Effector memory CD4-positive, alpha-beta T cell (primary cell): ENCODE measurements at regions not wholly inside any gene's neighbourhood (a gene's known extent, or its start where the extent isn't known, plus 50 kb on each side); places are given as distances from the start of the nearest gene placed in this dataset.

Source experiments
- DNase-seq, 3 donors: peaks; one replicate each; pipeline ENCODE4 v3.0.0-alpha.2; 2020
- H3K27ac ChIP-seq: 2 replicates; pipeline ENCODE4 v1.7.0; 2013; ENCODE audit warnings: mild to moderate bottlenecking, low read length, moderate library complexity; ENCODE audit not compliant: insufficient read depth, poor library complexity, severe bottlenecking
- H3K27me3 ChIP-seq: replicated peaks from 2 replicates; pipeline ENCODE4 v1.7.0; 2013; ENCODE audit warnings: mild to moderate bottlenecking, low read length; ENCODE audit not compliant: insufficient read depth, control insufficient read depth, poor library complexity, severe bottlenecking
- H3K36me3 ChIP-seq: 2 replicates; pipeline ENCODE4 v1.7.0; 2013; ENCODE audit warnings: mild to moderate bottlenecking, low read length, moderate library complexity; ENCODE audit not compliant: control insufficient read depth, insufficient read depth
- H3K4me1 ChIP-seq: 2 replicates; pipeline ENCODE4 v1.7.0; 2013; ENCODE audit warnings: low read length, mild to moderate bottlenecking; ENCODE audit not compliant: control insufficient read depth, insufficient read depth, poor library complexity, severe bottlenecking
- H3K4me3 ChIP-seq: 2 replicates; pipeline ENCODE4 v1.7.0; 2013; ENCODE audit warnings: low read length, low read depth, mild to moderate bottlenecking; ENCODE audit not compliant: insufficient read depth, poor library complexity, severe bottlenecking
- H3K9me3 ChIP-seq: 2 replicates; pipeline ENCODE4 v1.7.0; 2013; ENCODE audit warnings: mild to moderate bottlenecking, low read length, moderate library complexity; ENCODE audit not compliant: control insufficient read depth

DNA sequence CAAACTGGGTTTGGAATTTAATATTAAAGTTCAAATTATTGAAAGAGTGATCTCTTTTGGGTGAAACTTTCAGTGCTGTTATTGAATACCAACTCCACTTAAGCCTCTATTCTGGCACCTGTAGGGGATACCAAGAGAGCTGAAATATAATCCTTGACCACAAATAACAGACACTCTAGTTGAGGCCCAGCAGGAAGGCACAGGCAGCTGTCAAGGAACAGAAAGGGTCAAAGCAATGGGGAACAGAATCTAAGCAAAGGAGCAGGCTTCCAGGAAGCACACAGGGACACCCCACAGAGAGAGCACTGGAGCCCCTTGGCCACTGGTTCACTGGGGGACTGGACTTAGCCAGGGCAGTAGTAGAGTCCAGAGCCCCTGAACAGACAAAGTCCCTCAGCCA lies 120.9 kb upstream of the SFSWAP start:
- no peak for DNase-seq
- H3K4me3 ChIP-seq = no peak overlapping the region
- no peak overlapping the region for H3K27ac ChIP-seq
- no peaks in the 10 kb centered on the region for H3K4me1 ChIP-seq
- H3K27me3 ChIP-seq = no peaks in the 10 kb centered on the region
- H3K9me3 ChIP-seq = no peaks in the 10 kb centered on the region
- H3K36me3 ChIP-seq = no peaks in the 10 kb centered on the region

DNA sequence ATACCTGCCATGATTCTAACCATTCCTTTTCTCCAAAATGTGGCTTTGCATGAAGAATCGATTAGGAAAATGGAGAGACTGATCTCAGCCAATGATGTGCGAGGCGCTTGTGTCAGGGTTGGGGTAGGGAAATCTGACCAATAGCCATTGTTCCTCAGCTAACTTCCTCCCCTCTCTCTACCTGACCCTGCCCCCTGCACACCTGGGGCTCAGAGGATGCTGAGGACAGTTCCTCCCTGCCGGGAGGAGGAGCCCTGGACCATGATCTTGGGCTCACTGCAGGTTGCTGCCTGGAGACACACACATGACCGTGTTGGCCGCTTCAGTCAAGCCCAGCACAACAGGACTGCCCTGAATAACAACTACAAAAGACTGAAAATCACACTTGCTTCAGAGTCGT lies 119.8 kb upstream of the SFSWAP start:
- no peak for DNase-seq
- Histone ChIP-seq H3K27me3 (no peaks in the 10 kb centered on the region), H3K36me3 (no peaks in the 10 kb centered on the region), H3K4me1 (no peaks in the 10 kb centered on the region), H3K4me3 (no peak overlapping the region), H3K9me3 (no peaks in the 10 kb centered on the region), H3K27ac (no peak overlapping the region)

DNA sequence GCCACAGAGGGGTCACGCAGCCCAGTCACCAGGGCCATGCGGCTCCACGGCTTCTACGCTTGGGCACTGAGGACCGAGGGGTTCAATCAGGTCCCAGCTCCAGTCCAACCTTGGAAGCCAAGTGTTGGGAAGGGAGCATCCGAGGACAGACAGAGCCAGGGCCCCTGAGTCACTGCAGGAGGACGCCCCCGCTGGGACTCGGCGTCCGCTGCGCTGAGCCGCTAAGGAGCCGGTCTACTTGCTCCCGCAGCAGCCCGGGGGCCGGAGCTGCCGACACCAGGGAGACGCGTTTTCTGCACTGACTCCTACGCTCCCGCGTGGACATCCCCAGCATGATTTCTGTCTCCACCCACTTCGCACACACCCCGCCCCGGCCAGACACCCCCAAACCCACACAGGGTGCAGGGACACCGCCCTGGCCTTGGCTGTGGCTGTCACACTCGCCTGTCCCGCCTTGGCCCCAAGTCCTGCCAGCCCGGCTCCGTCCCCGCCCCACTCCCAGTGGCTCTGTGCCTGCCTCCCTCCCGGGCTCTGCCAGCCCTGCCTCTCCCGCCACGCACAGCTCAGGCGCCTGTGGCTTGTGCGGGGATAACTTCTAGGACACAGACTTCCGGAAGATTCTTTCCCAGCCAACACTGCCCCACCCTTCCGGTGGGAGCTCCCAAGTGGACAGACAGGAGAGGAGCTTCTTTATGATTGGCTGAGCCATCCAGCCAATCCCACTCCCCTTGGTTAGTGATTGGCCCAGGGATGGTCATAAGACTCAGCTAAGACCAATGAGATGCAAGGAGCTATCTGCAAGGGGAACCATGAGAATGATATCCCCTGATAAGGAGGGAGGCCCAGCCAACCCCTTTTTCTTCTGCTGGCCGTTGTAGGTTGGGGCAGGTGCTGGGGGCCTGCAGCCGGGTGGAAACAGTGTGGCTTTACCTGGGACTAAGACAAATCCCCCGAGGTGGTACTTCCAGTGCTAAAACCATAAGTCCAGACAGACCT lies 118.9 kb upstream of the SFSWAP start:
- Histone ChIP-seq H3K9me3 (no peaks in the 10 kb centered on the region), H3K4me3 (no peak overlapping the region), H3K4me1 (no peaks in the 10 kb centered on the region), H3K27ac (no peak overlapping the region), H3K36me3 (no peaks in the 10 kb centered on the region), H3K27me3 (no peaks in the 10 kb centered on the region)
- DNase-seq = no peak

- Histone ChIP-seq H3K27me3 (no peaks in the 10 kb centered on the region), H3K36me3 (no peaks in the 10 kb centered on the region), H3K4me3 (no peak overlapping the region), H3K4me1 (no peaks in the 10 kb centered on the region), H3K27ac (no peak overlapping the region), H3K9me3 (no peaks in the 10 kb centered on the region)
- no peak for DNase-seq
Measured at GRCh38 chr12:131592972-131593371, 117.9 kb upstream of the SFSWAP start.

- Histone ChIP-seq H3K36me3 (no peaks in the 10 kb centered on the region), H3K4me1 (no peaks in the 10 kb centered on the region), H3K27me3 (no peaks in the 10 kb centered on the region), H3K9me3 (no peaks in the 10 kb centered on the region), H3K27ac (no peak overlapping the region), H3K4me3 (no peak overlapping the region)
- no peak for DNase-seq
Measured at GRCh38 chr12:131593406-131593805, 117.5 kb upstream of the SFSWAP start.

- Histone ChIP-seq H3K4me1 (no peaks in the 10 kb centered on the region), H3K27me3 (no peaks in the 10 kb centered on the region), H3K4me3 (no peak overlapping the region), H3K27ac (no peak overlapping the region), H3K36me3 (no peaks in the 10 kb centered on the region), H3K9me3 (no peaks in the 10 kb centered on the region)
- DNase-seq = no peak
Measured at GRCh38 chr12:131596115-131596514, 114.8 kb upstream of the SFSWAP start.

- Histone ChIP-seq H3K27me3 (no peaks in the 10 kb centered on the region), H3K9me3 (no peaks in the 10 kb centered on the region), H3K27ac (no peak overlapping the region), H3K4me3 (no peak overlapping the region), H3K36me3 (no peaks in the 10 kb centered on the region), H3K4me1 (no peaks in the 10 kb centered on the region)
- DNase-seq = no peak
Measured at GRCh38 chr12:131597333-131597732, 113.6 kb upstream of the SFSWAP start.

- Histone ChIP-seq H3K27ac (no peak overlapping the region), H3K9me3 (no peaks in the 10 kb centered on the region), H3K4me1 (peaks cover 9% of the 10 kb centered on the region), H3K27me3 (no peaks in the 10 kb centered on the region), H3K4me3 (no peak overlapping the region), H3K36me3 (no peaks in the 10 kb centered on the region)
- DNase-seq = no peak
Measured at GRCh38 chr12:131598717-131599116, 112.2 kb upstream of the SFSWAP start.

DNA sequence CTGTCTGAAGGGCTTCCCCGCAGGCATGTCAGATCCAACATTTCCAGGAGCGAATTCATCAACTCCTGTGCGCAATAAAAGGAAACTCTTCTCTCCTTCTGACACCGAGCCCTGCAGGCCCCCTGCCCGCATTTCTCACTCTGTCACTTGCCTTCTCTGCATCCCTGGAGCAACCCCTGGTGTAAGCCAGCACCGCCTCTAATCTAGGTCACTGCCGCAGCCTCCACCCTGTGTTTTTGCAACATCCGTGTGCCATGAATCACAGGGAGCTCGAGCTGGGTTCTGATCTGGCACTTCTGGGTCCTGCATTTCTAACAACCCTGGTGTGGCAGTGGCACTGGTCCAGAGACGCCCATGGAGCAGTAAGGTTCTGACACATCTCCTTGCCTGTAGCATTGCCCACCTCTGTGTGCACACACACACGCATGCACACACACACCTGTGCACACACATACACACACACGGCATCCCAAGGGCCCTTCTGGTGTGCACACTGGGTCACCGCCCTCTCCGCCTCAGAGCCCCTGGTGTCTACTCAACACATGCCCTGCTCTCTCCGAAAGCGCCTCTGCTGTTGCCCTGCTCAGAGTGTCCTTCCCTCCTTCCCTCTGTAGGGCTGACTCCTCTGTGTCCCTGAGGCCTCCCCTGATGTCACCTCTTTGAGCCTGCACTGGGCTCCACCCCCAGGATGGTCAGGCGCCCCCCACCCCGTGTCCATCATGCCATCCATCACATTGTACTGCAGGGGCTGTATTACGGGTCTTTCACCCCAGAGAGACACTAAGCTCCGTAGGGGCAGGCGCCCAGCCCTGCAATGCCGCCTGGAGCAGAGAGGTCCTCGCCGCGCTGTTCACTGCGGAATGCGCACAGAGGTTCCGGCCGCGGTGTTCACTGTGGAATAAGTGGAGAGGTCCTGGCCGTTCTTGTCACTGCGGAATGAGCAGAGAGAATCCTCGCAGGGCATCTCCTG lies 111.4 kb upstream of the SFSWAP start:
- H3K9me3 ChIP-seq = no peaks in the 10 kb centered on the region

GRCh38 chr12:131600160-131600532 lies 110.7 kb upstream of the SFSWAP start:
- no peak overlapping the region for H3K4me3 ChIP-seq
- no peak overlapping the region for H3K27ac ChIP-seq
- no peaks in the 10 kb centered on the region for H3K27me3 ChIP-seq
- no peaks in the 10 kb centered on the region for H3K36me3 ChIP-seq
- no peak for DNase-seq
- H3K9me3 ChIP-seq = no peaks in the 10 kb centered on the region
- peaks cover 22% of the 10 kb centered on the region for H3K4me1 ChIP-seq

More for the DNA sequence above, 111.4 kb upstream of the SFSWAP start:
- Histone ChIP-seq H3K27ac (no peak overlapping the region), H3K4me1 (peaks cover 15% of the 10 kb centered on the region), H3K36me3 (no peaks in the 10 kb centered on the region), H3K4me3 (no peak overlapping the region), H3K27me3 (no peaks in the 10 kb centered on the region)
- DNase-seq = no peak
